Inferior parietal cortex (tissue), 1 donor: ENCODE measurements at regions not wholly inside any gene's neighbourhood (a gene's known extent, or its start where the extent isn't known, plus 50 kb on each side); places are given as distances from the start of the nearest gene placed in this dataset.
"Not testable (repeated sequence)": the region's sequence is repeated elsewhere in the genome, so short reads cannot be mapped to it uniquely, and the experiment has no call there.

ENCODE experiments used
- DNase-seq: peaks from one replicate; pipeline ENCODE4 v3.0.0-alpha.2; 2016; ENCODE audit errors: extremely low spot score

DNA sequence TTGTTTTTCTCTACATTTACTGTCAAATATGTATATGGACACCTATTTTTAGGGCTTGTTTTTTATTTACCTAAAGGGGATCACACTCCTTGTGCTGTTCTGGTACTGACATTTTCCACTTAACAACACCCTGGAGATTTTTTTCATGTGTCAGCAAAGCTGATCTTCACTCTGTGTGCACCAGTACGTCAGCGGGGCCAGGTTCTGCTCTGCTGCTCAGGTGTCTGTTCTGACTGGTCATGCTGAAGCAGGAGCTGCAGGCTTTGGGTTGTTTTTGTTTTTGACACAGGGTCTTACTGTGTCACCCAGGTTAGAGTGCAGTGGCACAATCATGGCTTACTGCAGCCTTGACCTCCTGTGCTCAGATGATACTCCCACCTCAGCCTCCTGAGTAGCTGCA is 81.9 kb upstream of the CCND2 start:
- no peak for DNase-seq

DNA sequence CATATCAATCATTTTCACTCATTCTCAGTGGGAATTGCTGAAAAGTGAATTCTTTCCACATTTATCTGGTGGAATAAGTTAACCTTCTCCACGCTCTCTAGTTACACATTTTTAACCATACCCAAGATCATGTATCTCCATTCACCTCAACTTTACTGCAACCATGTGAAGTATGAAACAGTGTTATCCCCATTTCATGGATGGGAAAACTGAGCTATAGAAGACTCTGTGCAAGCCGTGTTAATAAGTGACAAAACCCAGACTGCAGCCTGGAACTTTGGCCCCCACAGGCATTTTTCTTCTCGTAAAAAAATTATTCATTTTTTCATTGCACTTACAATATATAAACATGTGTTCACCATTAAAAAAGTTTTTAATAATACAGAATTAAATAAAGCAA is 82.4 kb upstream of the CCND2 start:
- DNase-seq = no peak

DNA sequence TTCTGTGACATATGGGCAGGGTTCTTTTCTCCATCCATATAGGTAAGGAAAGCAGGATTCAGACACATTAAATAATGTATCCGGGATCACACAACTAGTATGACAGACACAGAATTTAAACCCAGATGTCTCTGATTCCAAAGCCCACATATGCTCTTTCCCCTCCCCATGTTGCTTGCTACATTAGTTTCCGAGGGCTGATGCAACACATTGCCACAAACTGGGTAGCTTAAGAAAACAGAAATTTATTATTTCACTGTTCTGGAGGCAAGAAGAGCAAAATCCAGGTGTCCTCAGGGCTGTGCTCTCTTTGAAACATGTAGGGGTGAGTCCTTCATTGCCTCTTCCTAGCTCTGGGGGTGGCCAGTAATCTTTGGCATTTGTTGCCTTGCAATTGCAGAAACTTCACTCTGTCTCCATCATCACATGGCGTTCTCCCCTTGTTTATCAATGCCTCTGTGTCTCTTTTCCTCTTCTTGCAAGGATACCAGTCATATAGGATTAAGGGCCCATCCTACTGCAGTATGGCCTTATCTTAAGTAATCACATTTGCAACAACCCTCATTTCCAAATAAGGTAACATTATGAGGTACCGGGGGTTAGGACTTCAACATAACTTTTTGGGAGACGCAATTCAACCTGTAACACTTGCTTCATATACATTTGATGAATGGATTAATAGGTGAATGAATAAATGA is 83.0 kb upstream of the CCND2 start:
- no peak for DNase-seq

DNA sequence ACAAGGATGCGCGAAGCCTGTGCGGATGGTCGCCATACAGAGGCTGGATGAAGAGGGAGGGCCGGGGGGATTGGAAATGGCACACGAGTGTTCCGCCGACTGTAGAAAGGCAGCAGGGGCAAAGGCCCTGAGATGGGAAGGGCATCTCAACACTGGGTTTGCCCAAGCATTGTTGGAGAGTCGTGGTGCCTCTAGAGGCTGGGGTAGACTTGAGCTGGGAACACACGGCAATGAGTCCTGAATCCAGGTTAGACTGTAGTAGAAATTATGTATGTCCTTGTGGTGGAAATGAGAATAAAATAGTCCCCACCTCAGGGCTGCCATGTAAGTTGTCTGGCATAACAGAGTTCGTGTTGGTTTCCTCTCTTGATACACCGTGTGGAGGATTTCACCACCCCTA is 83.8 kb upstream of the CCND2 start:
- DNase-seq = no peak

DNA sequence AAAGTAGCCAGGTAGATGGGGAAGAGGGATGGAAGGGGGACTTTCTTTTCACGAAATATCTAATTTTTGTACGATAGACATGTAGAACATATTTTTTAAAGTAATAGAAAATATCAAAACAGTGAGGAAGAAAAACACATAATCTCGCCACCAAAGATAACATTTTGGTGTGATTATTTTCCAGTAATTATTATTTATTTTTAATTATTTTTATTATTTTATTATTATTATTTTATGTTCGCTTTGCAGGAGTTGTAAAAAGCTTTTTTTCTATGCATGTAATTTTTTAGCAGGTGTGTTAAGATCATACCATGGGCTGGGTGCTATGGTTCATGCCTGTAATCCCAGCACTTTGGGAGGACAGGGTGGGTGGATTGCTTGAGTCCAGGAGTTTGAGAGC is 85.6 kb upstream of the CCND2 start:
- DNase-seq = no peak

DNA sequence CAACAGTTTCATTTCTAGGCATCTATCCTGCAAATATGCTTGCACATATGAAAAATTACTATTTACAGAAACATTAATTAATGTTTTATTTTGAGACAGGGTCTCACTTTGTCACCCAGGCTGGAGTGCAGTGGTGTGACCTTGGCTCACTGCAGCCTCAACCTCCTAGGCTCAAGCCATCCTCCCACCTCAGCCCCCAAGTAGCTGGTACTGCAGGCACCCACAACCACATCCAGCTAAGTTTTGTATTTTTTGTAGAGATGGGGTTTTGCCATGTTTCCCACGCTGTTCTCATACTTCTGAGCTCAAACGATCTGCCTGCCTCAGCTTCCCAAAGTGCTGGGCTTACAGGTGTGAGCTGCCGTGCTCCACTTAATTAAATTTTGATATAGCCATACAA is 86.2 kb upstream of the CCND2 start:
- not testable (repeated sequence) for DNase-seq

DNA sequence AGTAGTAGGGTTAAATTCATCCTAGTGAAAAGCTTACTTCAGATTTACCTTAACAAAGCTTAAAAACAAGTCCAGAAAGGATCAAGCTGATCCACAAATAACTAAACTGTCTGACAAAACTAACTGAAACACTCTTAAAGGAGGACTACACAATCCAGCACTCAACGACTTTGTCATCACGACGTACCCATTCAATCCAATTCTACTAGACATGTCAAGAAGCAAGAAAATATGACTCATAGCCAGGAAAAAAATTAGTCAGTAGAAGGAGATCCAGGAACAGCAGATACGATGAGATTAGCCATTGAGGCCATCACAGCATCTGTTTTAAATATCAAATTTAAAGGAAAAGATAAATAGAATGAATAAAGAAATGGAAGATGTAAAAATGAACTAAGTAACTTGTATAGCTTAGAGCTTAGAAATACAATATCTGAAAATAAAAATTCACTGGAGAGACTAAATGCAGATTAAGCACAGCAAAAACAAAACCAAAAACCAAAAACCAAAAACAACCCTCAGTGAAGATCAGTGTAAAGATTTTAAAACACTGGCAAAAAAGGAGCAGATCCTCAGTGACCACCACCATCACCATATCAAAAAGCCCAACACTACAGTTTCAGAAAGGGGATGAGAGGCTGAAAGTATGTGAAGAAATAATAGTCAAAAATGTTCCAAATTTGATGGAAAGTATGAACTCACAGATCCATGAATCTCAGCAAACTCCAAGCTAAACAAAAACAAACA is 95.0 kb upstream of the CCND2 start:
- no peak for DNase-seq

DNA sequence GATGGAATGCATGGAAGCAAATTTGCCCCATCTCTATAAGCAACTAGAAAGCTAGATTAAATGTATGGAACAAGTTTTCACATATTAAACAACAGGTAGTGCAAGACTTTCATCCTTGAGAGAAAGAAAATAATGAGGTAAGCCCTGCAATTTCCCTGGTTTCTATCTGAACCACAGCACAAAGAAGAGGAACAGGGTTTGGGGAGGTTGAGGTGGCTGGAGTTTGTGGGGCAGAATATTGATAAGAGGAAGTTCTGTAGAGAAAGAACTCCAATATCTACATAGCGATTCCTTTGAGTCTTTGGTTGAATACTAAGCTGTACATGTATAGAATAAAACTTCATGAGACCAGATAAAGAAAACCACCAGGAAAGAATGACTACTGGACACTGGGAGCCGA is 96.3 kb upstream of the CCND2 start:
- no peak for DNase-seq

DNA sequence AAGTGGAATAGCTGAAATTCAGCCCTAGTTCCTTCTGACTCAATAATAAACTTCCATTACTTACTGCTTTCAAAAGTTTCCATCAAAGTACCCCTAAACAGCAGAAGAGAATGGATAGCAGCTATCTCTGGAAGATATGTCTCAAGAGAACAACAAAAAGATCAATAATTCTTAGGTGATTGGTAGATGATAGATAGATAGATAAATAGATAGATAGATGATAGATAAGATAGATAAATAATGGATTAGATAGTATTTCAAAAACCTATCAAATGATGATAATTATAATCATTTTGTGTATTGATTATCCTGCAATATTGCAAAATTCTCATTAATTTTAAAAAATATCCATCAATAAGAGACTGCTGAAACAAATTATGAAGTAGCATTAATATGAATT is 97.4 kb upstream of the CCND2 start:
- no peak for DNase-seq

DNA sequence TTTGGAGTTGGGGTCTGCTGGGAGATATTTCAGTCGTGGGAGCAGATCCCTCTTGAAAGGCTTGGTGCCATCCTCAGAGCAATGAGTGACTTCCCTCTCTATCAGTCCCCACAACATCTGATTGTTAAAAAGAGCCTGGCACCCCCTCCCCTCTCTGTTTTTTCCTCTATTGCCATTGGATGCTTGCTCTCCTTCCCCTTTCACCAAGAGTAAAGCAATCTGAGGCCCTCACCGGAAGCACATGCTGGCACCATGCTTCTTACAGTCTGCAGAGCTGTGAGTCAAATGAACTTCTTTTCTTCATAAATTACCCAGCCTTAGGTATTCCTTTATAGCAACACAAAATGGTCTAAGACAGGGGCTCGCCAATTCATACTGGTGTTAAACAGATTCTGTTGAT is 99.1 kb upstream of the CCND2 start:
- DNase-seq = peak; percentile 6

DNA sequence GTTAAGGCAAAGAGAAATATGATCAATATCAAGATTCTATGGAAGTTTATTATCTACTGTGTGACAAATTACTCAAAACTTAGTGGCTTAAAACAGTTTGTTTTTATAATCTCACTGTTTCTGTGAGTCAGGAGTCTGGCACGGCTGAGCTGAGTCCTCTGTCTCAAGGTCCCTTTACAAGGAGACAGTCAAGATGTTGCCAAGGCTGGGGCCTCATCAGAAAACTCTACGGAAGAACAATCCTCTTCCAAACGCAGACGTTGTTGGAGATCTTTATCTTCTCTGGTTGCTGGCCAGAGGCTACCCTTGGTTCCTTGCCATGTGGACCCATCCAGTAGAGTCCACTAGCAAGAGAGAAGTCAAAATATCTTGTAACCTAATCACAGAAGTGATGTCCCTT is 100.6 kb upstream of the CCND2 start:
- no peak for DNase-seq

DNA sequence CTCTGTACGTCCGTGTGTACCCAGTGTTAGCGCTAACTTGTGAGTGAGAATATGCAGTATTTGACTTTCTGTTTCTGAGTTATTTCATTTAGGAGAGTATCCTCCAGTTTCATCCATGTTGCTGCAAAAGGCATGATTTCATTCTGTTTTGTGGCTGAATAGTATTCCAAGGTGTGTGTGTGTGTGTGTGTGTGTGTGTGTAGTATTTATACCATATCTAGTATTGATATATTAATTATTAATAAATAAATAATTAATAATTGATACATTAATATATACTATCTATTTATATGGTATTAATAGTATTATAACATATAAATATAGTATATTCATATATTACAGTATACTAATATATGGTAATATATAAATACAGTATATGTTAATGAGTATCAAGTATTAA is 101.8 kb upstream of the CCND2 start:
- DNase-seq = no peak

DNA sequence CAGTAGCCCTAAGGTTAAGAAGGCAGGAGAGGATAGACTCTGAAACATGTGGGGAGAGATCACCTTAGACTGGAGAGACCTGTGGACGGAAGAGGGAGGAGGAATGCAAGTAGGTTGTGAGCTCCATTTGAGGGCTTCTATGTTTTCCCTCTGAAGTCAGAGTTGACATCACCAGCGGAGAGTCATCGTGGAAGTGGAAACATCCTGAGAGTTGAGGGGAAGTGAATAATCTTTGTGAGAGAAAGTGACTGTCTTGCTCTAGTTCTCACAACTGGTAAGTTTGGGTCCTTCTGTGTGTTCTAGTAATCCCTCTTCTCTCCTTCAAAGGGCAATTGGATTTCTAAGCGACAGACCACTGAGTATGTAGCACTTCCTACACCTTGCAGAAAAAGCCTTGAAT is 103.6 kb upstream of the CCND2 start:
- DNase-seq = no peak

DNA sequence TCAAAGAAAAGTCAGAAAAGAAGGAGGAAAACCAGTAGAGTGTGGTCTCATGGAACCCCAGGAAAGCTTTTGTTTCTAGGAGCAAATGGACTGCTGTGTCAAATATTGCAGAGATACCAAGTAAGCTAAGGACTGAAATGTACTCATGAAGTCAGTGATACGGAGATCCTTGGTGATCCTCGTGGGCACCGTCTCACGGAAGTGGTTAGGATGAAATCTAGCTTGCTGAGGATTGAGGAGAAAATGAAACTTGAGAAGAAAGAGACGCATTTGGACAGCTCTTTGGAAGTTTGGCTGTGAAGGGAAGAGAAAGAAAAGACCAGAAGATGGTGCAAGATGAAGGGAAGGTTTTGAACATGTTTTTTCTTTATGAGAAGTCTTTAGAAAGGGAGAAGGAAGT is 104.0 kb upstream of the CCND2 start:
- no peak for DNase-seq

DNA sequence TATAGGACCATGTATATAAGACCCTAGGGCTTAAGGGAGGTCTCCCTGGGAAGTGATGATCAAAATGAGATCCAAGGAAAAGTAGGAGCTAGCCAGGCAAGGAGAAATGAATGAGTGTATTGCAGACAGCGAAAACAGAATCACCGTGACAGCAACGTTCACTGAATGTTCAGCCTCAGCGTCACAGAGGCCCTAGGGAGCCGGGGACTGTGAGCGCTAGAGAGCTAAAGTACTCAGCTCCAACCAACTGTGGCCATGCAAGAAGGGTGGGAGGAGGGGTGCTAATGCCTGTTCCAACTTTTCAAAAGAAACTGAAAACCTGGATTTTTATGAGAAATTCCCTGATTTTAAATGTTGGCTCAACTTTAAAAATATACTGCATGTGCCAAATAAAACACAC is 105.5 kb upstream of the CCND2 start:
- DNase-seq = no peak

DNA sequence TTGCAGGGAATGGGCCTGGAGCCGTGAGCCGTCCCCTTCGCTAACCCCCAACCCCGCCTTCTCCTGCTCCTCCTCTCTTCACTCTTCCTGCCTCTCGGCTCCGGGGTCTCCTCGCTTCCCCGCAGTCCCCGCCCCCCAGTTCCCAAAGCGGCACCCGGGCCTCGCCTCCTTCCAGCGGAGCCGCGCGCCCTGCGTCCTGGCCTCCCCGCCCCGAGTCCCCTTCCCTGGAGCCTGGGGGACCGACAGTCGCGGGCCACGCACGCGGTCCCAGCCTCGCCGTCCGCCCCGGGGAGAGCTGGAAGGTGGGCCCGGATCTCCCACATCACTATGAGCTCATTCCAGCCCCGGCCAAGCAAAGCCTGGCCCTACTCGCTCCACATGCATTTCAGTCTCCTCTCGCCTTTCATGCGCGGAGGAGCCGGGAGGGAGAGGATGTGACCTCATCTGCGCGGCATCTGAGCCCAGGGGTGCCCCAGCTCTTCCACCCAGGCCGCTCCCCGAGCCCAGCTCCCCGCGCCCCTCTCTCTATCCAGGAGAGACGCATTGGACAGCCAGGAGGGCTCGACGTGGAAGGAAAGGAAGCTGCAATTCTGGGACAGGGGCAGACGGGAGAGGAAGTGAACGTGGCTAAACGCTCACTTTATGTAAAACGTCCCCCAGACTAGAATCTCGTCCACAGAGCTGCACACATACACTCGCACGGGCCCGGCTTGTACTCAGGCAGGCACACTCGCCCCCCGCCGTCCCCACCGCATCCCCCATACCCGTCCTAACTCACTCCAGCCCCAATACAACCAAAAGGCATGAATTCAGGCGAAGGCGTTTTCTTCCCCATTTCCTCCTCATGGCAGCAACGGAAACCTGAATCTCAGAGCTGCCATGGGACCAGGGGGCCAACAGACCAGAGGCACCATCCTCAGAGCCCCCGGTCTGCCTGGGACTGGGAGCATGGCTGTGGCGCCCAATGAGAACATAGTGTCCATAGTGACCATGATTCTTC is 108.7 kb upstream of the CCND2 start:
- DNase-seq = peak; percentile 12

DNA sequence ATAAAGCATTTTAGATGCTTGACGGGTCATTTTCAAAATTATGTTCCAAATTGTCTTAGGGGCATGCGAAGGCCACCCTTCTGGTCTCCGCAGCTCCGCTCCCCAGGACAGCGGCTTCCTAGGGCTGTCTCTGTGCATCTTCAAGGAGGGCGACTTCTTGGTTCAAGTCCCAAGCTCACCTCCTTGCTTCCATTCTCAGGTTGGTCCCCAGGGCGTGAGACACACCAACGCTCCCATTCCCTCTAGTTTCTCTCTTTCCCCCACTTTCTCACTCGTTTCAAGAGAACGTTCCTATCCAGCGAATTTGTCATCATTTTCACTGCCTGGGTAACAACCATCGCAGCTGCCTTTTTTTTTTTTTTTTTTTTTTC is 109.4 kb upstream of the CCND2 start:
- DNase-seq = no peak

DNA sequence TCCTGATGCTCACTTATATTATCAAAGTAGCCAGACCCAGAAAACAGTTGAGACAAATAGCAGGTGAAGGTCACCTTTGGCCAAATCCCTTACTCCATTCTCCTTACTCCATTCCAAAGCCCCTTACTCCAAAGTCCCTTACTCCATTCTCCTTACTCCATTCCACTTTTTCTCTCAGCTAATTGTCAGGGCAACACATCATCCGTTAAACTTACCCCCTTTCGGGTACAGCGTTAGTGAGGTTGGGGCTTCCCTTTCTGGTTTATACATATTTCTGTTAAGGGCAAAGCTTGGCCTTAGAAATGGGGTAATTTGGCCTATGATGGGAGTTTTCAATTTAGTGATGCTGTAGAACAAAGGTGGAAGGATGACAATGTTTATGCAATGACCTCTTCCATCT is 111.8 kb upstream of the CCND2 start:
- DNase-seq = no peak

DNA sequence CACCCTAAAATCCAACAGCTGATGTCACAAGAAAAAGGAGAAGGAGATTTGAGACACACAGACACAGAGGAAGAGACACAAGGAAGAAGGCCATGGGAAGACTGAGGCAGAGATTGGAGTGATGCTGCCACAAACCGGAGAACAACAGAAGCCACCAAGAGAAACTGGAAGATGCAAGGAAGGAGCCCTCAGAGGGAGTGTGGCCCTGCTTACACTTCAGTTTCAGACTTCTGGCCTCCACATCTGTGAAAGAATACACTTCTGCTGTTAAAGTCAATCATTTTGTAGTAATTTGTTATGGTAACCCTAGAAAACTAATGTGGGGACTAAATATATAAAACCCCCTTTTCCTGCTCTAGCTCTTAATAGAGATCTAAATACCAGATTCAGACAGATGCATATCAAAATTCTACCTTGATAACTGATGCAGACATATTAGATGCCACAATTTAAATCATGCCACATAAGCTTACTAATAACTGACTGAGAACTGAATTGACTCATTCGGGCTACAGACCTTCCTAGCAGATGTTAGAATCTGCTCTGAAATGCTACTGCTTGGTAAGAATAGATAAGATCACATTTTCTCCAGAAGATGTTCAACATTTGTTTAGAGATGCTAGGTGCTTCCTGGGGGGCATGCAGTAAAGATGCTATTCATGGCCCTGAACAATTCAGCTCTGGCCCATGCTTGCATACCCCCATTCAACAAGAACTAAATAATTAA is 113.1 kb upstream of the CCND2 start:
- DNase-seq = no peak

DNA sequence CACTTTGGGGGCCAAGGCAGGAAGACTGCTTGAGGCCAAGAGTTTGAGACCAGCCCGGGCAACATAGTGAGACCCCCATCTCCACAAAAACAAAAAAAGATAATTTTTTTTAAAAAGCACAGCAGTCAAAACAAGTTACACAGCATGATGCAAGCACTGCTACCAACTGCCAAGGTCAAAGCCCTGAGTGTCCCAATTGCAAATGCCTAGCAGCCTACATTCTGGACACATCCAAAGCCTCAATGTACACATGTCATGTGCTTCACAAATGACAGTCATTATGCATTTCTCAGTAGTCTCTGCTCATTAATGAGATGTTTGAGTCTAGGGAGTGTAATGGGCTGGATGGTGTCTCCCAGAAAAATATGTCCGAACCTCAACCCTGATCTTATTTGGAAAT is 113.7 kb upstream of the CCND2 start:
- no peak for DNase-seq

DNA sequence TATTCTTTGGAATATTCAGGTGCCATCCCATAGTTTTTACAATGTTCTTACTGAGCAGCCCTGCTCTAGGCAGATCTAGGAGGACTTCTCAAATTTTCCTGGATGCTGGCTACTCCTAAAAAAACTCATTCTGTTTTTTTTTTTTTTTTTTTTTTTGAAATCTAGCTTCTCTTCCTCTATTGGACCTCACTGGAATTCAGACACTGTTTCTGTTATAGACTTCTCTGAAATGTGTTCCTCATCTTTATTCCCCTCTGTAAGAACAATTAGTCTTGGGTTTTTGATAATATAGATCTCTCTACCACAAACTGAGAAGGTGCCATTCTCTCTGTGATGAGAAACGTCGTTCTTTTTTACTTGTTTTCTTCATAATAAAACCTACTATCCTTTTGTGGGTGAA is 115.3 kb upstream of the CCND2 start:
- DNase-seq = no peak

DNA sequence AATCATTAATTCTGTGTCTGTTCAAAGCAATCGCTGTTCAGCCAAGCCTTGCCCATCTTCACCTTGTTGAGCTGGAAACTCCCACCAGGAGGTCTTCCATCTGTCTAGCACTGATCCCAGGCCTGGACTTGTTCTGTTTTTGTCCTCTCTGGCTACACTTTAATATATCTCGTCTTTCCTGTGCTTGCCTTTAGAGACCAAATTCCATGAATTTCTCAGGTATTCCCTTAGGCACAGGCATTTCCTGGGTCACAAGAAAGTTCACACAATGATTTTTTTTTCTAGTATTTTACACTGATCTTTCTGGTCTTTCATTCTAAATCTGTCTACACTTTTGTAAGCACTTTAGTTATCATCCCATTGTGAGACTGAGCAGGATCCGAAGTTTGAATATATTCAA is 116.4 kb upstream of the CCND2 start:
- DNase-seq = no peak
